GM13977 (cell line): ENCODE measurements at regions not wholly inside any gene's neighbourhood (a gene's known extent, or its start where the extent isn't known, plus 50 kb on each side); places are given as distances from the start of the nearest gene placed in this dataset.

ENCODE experiments used
- DNase-seq: peaks from one replicate; pipeline ENCODE4 v3.0.0; 2012; ENCODE audit warnings: low spot score
- in situ Hi-C: fragments of 300-500 bp; cut with MboI; formaldehyde crosslinking; loops from one replicate; pipeline ENCODE4 v1.12.0; 2022; ENCODE audit warnings: low sequenced_read_pairs, low pct_unique_long_range_greater_than_20kb, mixed read lengths, inconsistent platforms; ENCODE audit not compliant: unreplicated experiment
- TF ChIP-seq, protein P1 (sequence below): IDR thresholded peaks from 2 replicates; pipeline ENCODE4 v1.5.1; 2012; ENCODE audit warnings: mild to moderate bottlenecking, control low read depth; ENCODE audit not compliant: insufficient read depth; ENCODE audit errors: extremely low read depth, missing control alignments

GRCh38 chr10:29005988-29006387 is 282.9 kb upstream of the LYZL1 start:
- in situ Hi-C loops: no loop called here
- no peak for DNase-seq
- TF ChIP-seq, protein P1, sequence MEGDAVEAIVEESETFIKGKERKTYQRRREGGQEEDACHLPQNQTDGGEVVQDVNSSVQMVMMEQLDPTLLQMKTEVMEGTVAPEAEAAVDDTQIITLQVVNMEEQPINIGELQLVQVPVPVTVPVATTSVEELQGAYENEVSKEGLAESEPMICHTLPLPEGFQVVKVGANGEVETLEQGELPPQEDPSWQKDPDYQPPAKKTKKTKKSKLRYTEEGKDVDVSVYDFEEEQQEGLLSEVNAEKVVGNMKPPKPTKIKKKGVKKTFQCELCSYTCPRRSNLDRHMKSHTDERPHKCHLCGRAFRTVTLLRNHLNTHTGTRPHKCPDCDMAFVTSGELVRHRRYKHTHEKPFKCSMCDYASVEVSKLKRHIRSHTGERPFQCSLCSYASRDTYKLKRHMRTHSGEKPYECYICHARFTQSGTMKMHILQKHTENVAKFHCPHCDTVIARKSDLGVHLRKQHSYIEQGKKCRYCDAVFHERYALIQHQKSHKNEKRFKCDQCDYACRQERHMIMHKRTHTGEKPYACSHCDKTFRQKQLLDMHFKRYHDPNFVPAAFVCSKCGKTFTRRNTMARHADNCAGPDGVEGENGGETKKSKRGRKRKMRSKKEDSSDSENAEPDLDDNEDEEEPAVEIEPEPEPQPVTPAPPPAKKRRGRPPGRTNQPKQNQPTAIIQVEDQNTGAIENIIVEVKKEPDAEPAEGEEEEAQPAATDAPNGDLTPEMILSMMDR: no peak

DNA sequence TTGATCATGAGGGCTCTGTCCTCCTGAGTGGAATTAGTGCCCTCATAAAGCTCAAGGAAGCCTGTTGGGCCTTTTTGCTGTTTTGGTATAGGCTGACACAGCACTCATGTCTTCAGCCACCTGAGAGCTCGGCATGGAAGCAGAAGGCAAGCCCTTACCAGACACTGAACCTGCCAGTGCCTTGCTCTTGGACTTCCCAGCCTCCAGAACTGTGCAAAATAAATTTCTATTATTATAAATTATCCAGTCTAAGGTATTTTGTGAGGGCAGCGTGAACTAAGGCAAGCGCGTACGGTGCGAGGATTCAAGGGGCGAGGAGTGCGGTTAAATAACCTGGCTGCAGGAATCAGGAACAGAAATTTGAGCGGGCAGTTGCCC is 281.5 kb upstream of the LYZL1 start:
- DNase-seq: no peak
- in situ Hi-C loops: no loop called here
- TF ChIP-seq, protein P1: no peak

DNA sequence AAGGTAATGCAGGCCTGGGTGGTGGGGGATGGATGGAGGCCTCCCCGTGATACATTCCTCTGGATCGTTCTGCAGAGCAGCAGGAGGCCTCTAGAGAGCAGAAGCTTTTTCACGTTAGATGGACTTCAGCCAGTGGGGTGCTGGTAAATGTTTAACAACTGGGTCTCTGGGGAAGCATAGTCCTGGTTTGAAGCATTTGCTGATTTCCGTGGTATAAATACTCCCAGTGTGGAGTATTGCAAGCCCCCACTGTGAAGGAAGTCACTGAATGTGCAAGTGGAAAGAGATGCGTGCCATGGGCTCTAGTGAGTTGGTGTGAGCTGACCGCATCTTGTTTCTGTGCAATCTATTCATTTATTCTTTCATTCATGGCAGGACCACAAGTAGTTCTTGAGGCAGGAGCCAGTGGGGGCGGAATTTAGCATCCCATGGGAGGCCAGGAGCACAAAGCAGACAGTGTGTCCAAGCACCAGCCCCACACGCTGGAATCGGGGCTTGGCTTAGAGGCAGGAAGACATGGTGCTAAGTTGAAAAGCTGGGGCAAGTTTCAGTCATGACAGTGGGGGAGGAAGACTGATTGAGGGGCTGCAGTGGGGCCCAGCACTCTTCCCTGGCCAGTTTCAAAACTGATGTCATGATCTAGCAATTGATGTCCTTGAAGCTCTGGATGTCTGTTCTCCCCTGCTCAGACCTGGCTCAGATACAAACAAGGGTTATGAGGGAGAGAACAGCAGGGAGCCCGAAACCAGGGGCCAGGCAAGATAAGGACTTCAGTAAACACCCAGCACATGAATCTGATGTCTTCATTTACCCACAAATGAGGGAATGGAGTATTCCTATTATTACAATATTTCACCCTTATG is 280.9 kb upstream of the LYZL1 start:
- TF ChIP-seq, protein P1: no peak
- in situ Hi-C loops: no loop called here
- DNase-seq: no peak

GRCh38 chr10:29009464-29009863 is 279.4 kb upstream of the LYZL1 start:
- TF ChIP-seq, protein P1: no peak
- in situ Hi-C loops: no loop called here
- DNase-seq: no peak

DNA sequence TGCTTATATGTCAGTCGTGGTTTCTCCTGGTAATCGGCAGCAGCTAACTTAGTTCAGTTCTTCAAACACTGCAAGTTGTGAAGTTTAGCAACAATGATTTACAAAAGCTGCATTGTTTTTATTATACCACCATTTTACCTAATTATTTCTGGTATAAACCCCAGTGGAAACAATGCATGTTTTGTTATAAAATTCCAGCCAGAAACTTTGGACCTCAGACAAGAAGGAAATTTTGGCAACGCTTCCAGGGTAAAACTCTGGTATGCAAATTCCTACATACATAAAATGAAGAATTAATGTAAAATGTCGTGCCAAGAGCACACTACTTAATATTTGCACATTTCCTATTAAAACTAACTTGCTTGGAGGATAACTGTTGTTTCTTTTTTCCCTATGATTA is 277.4 kb upstream of the LYZL1 start:
- in situ Hi-C loops: no loop called here
- TF ChIP-seq, protein P1: no peak
- DNase-seq: no peak

GRCh38 chr10:29012926-29013554 is 275.8 kb upstream of the LYZL1 start:
- in situ Hi-C loops: no loop called here
- no peak for DNase-seq
- TF ChIP-seq, protein P1: no peak
